ENCODE measurements at regions not wholly inside any gene's neighbourhood (a gene's known extent, or its start where the extent isn't known, plus 50 kb on each side); places are given as distances from the start of the nearest gene placed in this dataset.

- Histone ChIP-seq H3K36me3 (ENCODE audit: insufficient read depth, low read length) (no peaks in the 10 kb centered on the region), H3K27me3 (ENCODE audit: insufficient read depth, low read length) (no peaks in the 10 kb centered on the region), H3K27ac (ENCODE audit: low read depth, low read length) (no peak overlapping the region), H3K79me2 (ENCODE audit: control insufficient read depth, insufficient read depth, low read length, unreplicated experiment) (no peaks in the 10 kb centered on the region), H2AFZ (ENCODE audit: low read length, unreplicated experiment) (no peak overlapping the region), H3K4me1 (ENCODE audit: control insufficient read depth, insufficient read depth, low read length, unreplicated experiment) (no peaks in the 10 kb centered on the region), H3K4me3 (ENCODE audit: low read depth, low read length) (no peak overlapping the region)
Measured at GRCh38 chr18:78711971-78712370, 267.6 kb upstream of the SALL3 start.

- Histone ChIP-seq H3K4me1 (ENCODE audit: control insufficient read depth, insufficient read depth, low read length, unreplicated experiment) (no peaks in the 10 kb centered on the region), H3K27ac (ENCODE audit: low read depth, low read length) (no peak overlapping the region), H3K27me3 (ENCODE audit: insufficient read depth, low read length) (no peaks in the 10 kb centered on the region), H3K4me3 (ENCODE audit: low read depth, low read length) (no peak overlapping the region), H3K36me3 (ENCODE audit: insufficient read depth, low read length) (no peaks in the 10 kb centered on the region), H2AFZ (ENCODE audit: low read length, unreplicated experiment) (no peak overlapping the region), H3K79me2 (ENCODE audit: control insufficient read depth, insufficient read depth, low read length, unreplicated experiment) (no peaks in the 10 kb centered on the region)
Measured at GRCh38 chr18:78713069-78713468, 266.5 kb upstream of the SALL3 start.

- H3K27me3 ChIP-seq (ENCODE audit: insufficient read depth, low read length) = no peaks in the 10 kb centered on the region
- no peak overlapping the region for H3K27ac ChIP-seq (ENCODE audit: low read depth, low read length)
- H3K4me1 ChIP-seq (ENCODE audit: control insufficient read depth, insufficient read depth, low read length, unreplicated experiment) = no peaks in the 10 kb centered on the region
- H3K4me3 ChIP-seq (ENCODE audit: low read depth, low read length) = no peak overlapping the region
- H3K79me2 ChIP-seq (ENCODE audit: control insufficient read depth, insufficient read depth, low read length, unreplicated experiment) = no peaks in the 10 kb centered on the region
- no peaks in the 10 kb centered on the region for H3K36me3 ChIP-seq (ENCODE audit: insufficient read depth, low read length)
- no peak overlapping the region for H2AFZ ChIP-seq (ENCODE audit: low read length, unreplicated experiment)
Measured at GRCh38 chr18:78713726-78714125, 265.9 kb upstream of the SALL3 start.

GRCh38 chr18:78716022-78716421 is 263.6 kb upstream of the SALL3 start:
- no peaks in the 10 kb centered on the region for H3K79me2 ChIP-seq (ENCODE audit: control insufficient read depth, insufficient read depth, low read length, unreplicated experiment)
- H3K27ac ChIP-seq (ENCODE audit: low read depth, low read length) = no peak overlapping the region
- no peak overlapping the region for H3K4me3 ChIP-seq (ENCODE audit: low read depth, low read length)
- no peaks in the 10 kb centered on the region for H3K4me1 ChIP-seq (ENCODE audit: control insufficient read depth, insufficient read depth, low read length, unreplicated experiment)
- H2AFZ ChIP-seq (ENCODE audit: low read length, unreplicated experiment) = no peak overlapping the region
- H3K27me3 ChIP-seq (ENCODE audit: insufficient read depth, low read length) = no peaks in the 10 kb centered on the region
- no peaks in the 10 kb centered on the region for H3K36me3 ChIP-seq (ENCODE audit: insufficient read depth, low read length)

GRCh38 chr18:78716581-78716980 is 263.0 kb upstream of the SALL3 start:
- Histone ChIP-seq H3K4me1 (ENCODE audit: control insufficient read depth, insufficient read depth, low read length, unreplicated experiment) (no peaks in the 10 kb centered on the region), H3K27ac (ENCODE audit: low read depth, low read length) (no peak overlapping the region), H3K4me3 (ENCODE audit: low read depth, low read length) (no peak overlapping the region), H2AFZ (ENCODE audit: low read length, unreplicated experiment) (no peak overlapping the region), H3K36me3 (ENCODE audit: insufficient read depth, low read length) (no peaks in the 10 kb centered on the region), H3K79me2 (ENCODE audit: control insufficient read depth, insufficient read depth, low read length, unreplicated experiment) (no peaks in the 10 kb centered on the region), H3K27me3 (ENCODE audit: insufficient read depth, low read length) (no peaks in the 10 kb centered on the region)

GRCh38 chr18:78717051-78717765 is 262.4 kb upstream of the SALL3 start:
- no peaks in the 10 kb centered on the region for H3K4me1 ChIP-seq (ENCODE audit: control insufficient read depth, insufficient read depth, low read length, unreplicated experiment)
- H3K36me3 ChIP-seq (ENCODE audit: insufficient read depth, low read length) = no peaks in the 10 kb centered on the region
- no peak overlapping the region for H2AFZ ChIP-seq (ENCODE audit: low read length, unreplicated experiment)
- no peaks in the 10 kb centered on the region for H3K27me3 ChIP-seq (ENCODE audit: insufficient read depth, low read length)
- H3K4me3 ChIP-seq (ENCODE audit: low read depth, low read length) = no peak overlapping the region
- H3K79me2 ChIP-seq (ENCODE audit: control insufficient read depth, insufficient read depth, low read length, unreplicated experiment) = no peaks in the 10 kb centered on the region
- no peak overlapping the region for H3K27ac ChIP-seq (ENCODE audit: low read depth, low read length)

- Histone ChIP-seq H3K27me3 (ENCODE audit: insufficient read depth, low read length) (no peaks in the 10 kb centered on the region), H3K4me1 (ENCODE audit: control insufficient read depth, insufficient read depth, low read length, unreplicated experiment) (no peaks in the 10 kb centered on the region), H3K79me2 (ENCODE audit: control insufficient read depth, insufficient read depth, low read length, unreplicated experiment) (no peaks in the 10 kb centered on the region), H2AFZ (ENCODE audit: low read length, unreplicated experiment) (no peak overlapping the region), H3K36me3 (ENCODE audit: insufficient read depth, low read length) (no peaks in the 10 kb centered on the region), H3K4me3 (ENCODE audit: low read depth, low read length) (no peak overlapping the region), H3K27ac (ENCODE audit: low read depth, low read length) (no peak overlapping the region)
Measured at GRCh38 chr18:78717766-78718150, 261.9 kb upstream of the SALL3 start.

- Histone ChIP-seq H3K4me1 (ENCODE audit: control insufficient read depth, insufficient read depth, low read length, unreplicated experiment) (no peaks in the 10 kb centered on the region), H3K4me3 (ENCODE audit: low read depth, low read length) (no peak overlapping the region), H3K27me3 (ENCODE audit: insufficient read depth, low read length) (no peaks in the 10 kb centered on the region), H3K36me3 (ENCODE audit: insufficient read depth, low read length) (no peaks in the 10 kb centered on the region), H3K79me2 (ENCODE audit: control insufficient read depth, insufficient read depth, low read length, unreplicated experiment) (no peaks in the 10 kb centered on the region), H3K27ac (ENCODE audit: low read depth, low read length) (no peak overlapping the region), H2AFZ (ENCODE audit: low read length, unreplicated experiment) (no peak overlapping the region)
Measured at GRCh38 chr18:78719821-78720220, 259.8 kb upstream of the SALL3 start.

- Histone ChIP-seq H3K4me1 (ENCODE audit: control insufficient read depth, insufficient read depth, low read length, unreplicated experiment) (no peaks in the 10 kb centered on the region), H3K27ac (ENCODE audit: low read depth, low read length) (no peak overlapping the region), H3K27me3 (ENCODE audit: insufficient read depth, low read length) (no peaks in the 10 kb centered on the region), H3K36me3 (ENCODE audit: insufficient read depth, low read length) (no peaks in the 10 kb centered on the region), H3K4me3 (ENCODE audit: low read depth, low read length) (no peak overlapping the region), H3K79me2 (ENCODE audit: control insufficient read depth, insufficient read depth, low read length, unreplicated experiment) (no peaks in the 10 kb centered on the region), H2AFZ (ENCODE audit: low read length, unreplicated experiment) (no peak overlapping the region)
Measured at GRCh38 chr18:78720456-78721237, 259.0 kb upstream of the SALL3 start.

GRCh38 chr18:78721238-78721875 is 258.3 kb upstream of the SALL3 start:
- Histone ChIP-seq H3K79me2 (ENCODE audit: control insufficient read depth, insufficient read depth, low read length, unreplicated experiment) (no peaks in the 10 kb centered on the region), H3K4me3 (ENCODE audit: low read depth, low read length) (no peak overlapping the region), H3K36me3 (ENCODE audit: insufficient read depth, low read length) (no peaks in the 10 kb centered on the region), H3K27ac (ENCODE audit: low read depth, low read length) (no peak overlapping the region), H3K4me1 (ENCODE audit: control insufficient read depth, insufficient read depth, low read length, unreplicated experiment) (no peaks in the 10 kb centered on the region), H3K27me3 (ENCODE audit: insufficient read depth, low read length) (no peaks in the 10 kb centered on the region), H2AFZ (ENCODE audit: low read length, unreplicated experiment) (no peak overlapping the region)

GRCh38 chr18:78721981-78722380 is 257.6 kb upstream of the SALL3 start:
- Histone ChIP-seq H3K4me1 (ENCODE audit: control insufficient read depth, insufficient read depth, low read length, unreplicated experiment) (no peaks in the 10 kb centered on the region), H3K27ac (ENCODE audit: low read depth, low read length) (no peak overlapping the region), H3K36me3 (ENCODE audit: insufficient read depth, low read length) (no peaks in the 10 kb centered on the region), H2AFZ (ENCODE audit: low read length, unreplicated experiment) (no peak overlapping the region), H3K4me3 (ENCODE audit: low read depth, low read length) (no peak overlapping the region), H3K27me3 (ENCODE audit: insufficient read depth, low read length) (no peaks in the 10 kb centered on the region), H3K79me2 (ENCODE audit: control insufficient read depth, insufficient read depth, low read length, unreplicated experiment) (no peaks in the 10 kb centered on the region)
